Transverse colon (tissue), 4 donors: ENCODE measurements at regions not wholly inside any gene's neighbourhood (a gene's known extent, or its start where the extent isn't known, plus 50 kb on each side); places are given as distances from the start of the nearest gene placed in this dataset.

Experiments used
- DNase-seq: peaks from one replicate; pipeline ENCODE4 v3.0.0-alpha.2; 2019
- H3K27ac ChIP-seq, 4 donors: fragments of 200-600 bp; sonication (generic); 2 replicates each; pipeline ENCODE4 v1.5.1; 2016 to 2018; ENCODE audit warnings: inconsistent platforms in 4 of 4
- H3K27me3 ChIP-seq: fragments of 200-600 bp; sonication (generic); 2 replicates; pipeline ENCODE4 v1.5.1; 2017; ENCODE audit warnings: inconsistent platforms
- H3K36me3 ChIP-seq, 4 donors: fragments of 200-600 bp; sonication (generic); 2 replicates each; pipeline ENCODE4 v1.5.1; 2017 to 2019; ENCODE audit warnings: inconsistent platforms in 4 of 4
- H3K4me1 ChIP-seq, 4 donors: fragments of 200-600 bp; sonication (generic); 2 replicates each; pipeline ENCODE4 v1.5.1; 2017 to 2020; ENCODE audit warnings: inconsistent platforms in 4 of 4
- H3K4me3 ChIP-seq, 4 donors: fragments of 200-600 bp; sonication (generic); 1 replicate in 1 of 4; 2 replicates in 3 of 4; pipeline versions ENCODE4 v1.5.1 to v1.6.1; 2017 to 2019; ENCODE audit warnings: inconsistent platforms in 4 of 4
- H3K9me3 ChIP-seq, 2 donors: fragments of 200-600 bp; sonication (generic); 2 replicates each; pipeline ENCODE4 v1.5.1; 2017 to 2019; ENCODE audit warnings: inconsistent platforms in 2 of 2
- EP300 ChIP-seq: sonication (generic); formaldehyde crosslinking; IDR thresholded peaks from one replicate; pipeline ENCODE4 v1.6.1; 2017; ENCODE audit warnings: antibody characterized with exemption, low read depth
- POLR2A ChIP-seq: fragments of 450-650 bp; IDR thresholded peaks from one replicate; pipeline ENCODE4 v1.6.1; 2016; ENCODE audit warnings: antibody characterized with exemption, mild to moderate bottlenecking, moderate library complexity
- POLR2AphosphoS5 ChIP-seq, 3 donors: sonication (generic); formaldehyde crosslinking; IDR thresholded peaks; one replicate each; pipeline ENCODE4 v1.6.1; 2016; ENCODE audit warnings: antibody characterized with exemption in 3 of 3
- WGBS, 2 donors: methylation state at CpG; one replicate each; pipeline ENCODE4 v1.1.5; 2018; ENCODE audit warnings: low coverage in 1 of 2; 5-methylcytosine and 5-hydroxymethylcytosine counted together
- in situ Hi-C, 4 donors: fragments of 200-750 bp; cut with MboI; loops; one replicate each; pipeline versions ENCODE4 v1.15.0 to v1.15.1; 2017; ENCODE audit warnings: low sequenced_read_pairs in 3 of 4, low pct_ligation_motif_present in 1 of 4, low pct_unique_long_range_greater_than_20kb in 1 of 4
- intact Hi-C: fragments of 100-400 bp; cut with DNase I; formaldehyde crosslinking; loops from one replicate; pipeline ENCODE4 v1.15.1; 2023; ENCODE audit warnings: low total_unique reads
- TF ChIP-seq, protein P1 (sequence below), 5 experiments: fragments of 200-600 bp in 3 of 5; fragments of 450-650 bp in 2 of 5; sonication (generic) in 3 of 5; IDR thresholded peaks; 1 replicate in 2 of 5; 2 replicates in 3 of 5; pipeline ENCODE4 v1.5.1; 2016 to 2017; ENCODE audit warnings: antibody characterized with exemption in 5 of 5, inconsistent platforms in 3 of 5, mild to moderate bottlenecking in 2 of 5, moderate library complexity in 1 of 5

GRCh38 chr10:91690996-91691676 is 58.3 kb upstream of the PPP1R3C start:
- DNase-seq: no peak
- in situ Hi-C loops (no loop called here), intact Hi-C loops (no loop called here)
- H3K27me3 ChIP-seq: no peaks in the 10 kb centered on the region
- TF ChIP-seq, protein P1, sequence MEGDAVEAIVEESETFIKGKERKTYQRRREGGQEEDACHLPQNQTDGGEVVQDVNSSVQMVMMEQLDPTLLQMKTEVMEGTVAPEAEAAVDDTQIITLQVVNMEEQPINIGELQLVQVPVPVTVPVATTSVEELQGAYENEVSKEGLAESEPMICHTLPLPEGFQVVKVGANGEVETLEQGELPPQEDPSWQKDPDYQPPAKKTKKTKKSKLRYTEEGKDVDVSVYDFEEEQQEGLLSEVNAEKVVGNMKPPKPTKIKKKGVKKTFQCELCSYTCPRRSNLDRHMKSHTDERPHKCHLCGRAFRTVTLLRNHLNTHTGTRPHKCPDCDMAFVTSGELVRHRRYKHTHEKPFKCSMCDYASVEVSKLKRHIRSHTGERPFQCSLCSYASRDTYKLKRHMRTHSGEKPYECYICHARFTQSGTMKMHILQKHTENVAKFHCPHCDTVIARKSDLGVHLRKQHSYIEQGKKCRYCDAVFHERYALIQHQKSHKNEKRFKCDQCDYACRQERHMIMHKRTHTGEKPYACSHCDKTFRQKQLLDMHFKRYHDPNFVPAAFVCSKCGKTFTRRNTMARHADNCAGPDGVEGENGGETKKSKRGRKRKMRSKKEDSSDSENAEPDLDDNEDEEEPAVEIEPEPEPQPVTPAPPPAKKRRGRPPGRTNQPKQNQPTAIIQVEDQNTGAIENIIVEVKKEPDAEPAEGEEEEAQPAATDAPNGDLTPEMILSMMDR (IDR thresholded peaks at IDR 0.05): no peak
- TF ChIP-seq EP300 (no peak), POLR2A (no peak), POLR2AphosphoS5 (IDR thresholded peaks at IDR 0.05) (no peak)
- no peaks in the 10 kb centered on the region for H3K36me3 ChIP-seq
- no peak overlapping the region for H3K27ac ChIP-seq
- H3K4me1 ChIP-seq: no peaks in the 10 kb centered on the region
- 86% methylated on average over 3 of the region's 3 CpGs; no CpG with 5 or more reads in 1 of the 2 donors for WGBS, 2 donors
- no peak overlapping the region for H3K4me3 ChIP-seq
- H3K9me3 ChIP-seq: peaks cover 0 to under 1% of the 10 kb centered on the region in 2 donors

DNA sequence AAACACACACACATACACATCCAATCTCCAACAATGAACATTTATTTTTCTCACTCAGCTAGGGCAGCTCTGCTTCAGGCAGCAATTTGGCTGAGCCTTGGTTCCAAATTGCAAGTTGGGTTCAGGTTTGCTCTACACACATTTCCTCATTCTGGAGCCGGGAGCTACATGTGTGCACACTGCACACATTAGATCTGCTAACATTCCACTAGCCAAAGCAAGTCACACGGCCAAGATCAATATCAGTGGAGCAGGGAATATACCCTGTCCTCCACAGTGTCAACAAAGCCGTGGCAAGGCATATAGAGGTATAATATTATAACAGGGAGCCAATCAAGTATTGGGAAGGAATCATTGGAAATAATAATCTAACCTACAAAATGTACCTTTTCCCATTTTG is 57.5 kb upstream of the PPP1R3C start:
- DNase-seq: no peak
- in situ Hi-C loops: no loop called here
- Histone ChIP-seq H3K4me1 (no peaks in the 10 kb centered on the region), H3K36me3 (no peaks in the 10 kb centered on the region), H3K9me3 (no peaks in the 10 kb centered on the region), H3K4me3 (no peak overlapping the region), H3K27me3 (no peaks in the 10 kb centered on the region), H3K27ac (no peak overlapping the region)
- TF ChIP-seq POLR2AphosphoS5 (IDR thresholded peaks at IDR 0.05): no peak
- no peak for TF ChIP-seq POLR2A
- TF ChIP-seq, protein P1 (IDR thresholded peaks at IDR 0.05): no peak
- TF ChIP-seq EP300: no peak
- intact Hi-C loops: no loop called here
- WGBS, 2 donors: 77% methylated on average over 3 of the region's 3 CpGs; no CpG with 5 or more reads in 1 of the 2 donors

GRCh38 chr10:91689731-91690168 is 56.9 kb upstream of the PPP1R3C start:
- TF ChIP-seq POLR2AphosphoS5 (IDR thresholded peaks at IDR 0.05) (no peak), POLR2A (no peak), EP300 (no peak)
- TF ChIP-seq, protein P1 (IDR thresholded peaks at IDR 0.05): no peak
- intact Hi-C loops: no loop called here
- Histone ChIP-seq H3K4me3 (no peak overlapping the region), H3K4me1 (no peaks in the 10 kb centered on the region), H3K36me3 (no peaks in the 10 kb centered on the region), H3K27me3 (no peaks in the 10 kb centered on the region), H3K27ac (no peak overlapping the region), H3K9me3 (no peaks in the 10 kb centered on the region)
- in situ Hi-C loops: no loop called here
- DNase-seq: no peak
- WGBS, 2 donors: 83 to 91% methylated on average over 2 of the region's 2 CpGs

DNA sequence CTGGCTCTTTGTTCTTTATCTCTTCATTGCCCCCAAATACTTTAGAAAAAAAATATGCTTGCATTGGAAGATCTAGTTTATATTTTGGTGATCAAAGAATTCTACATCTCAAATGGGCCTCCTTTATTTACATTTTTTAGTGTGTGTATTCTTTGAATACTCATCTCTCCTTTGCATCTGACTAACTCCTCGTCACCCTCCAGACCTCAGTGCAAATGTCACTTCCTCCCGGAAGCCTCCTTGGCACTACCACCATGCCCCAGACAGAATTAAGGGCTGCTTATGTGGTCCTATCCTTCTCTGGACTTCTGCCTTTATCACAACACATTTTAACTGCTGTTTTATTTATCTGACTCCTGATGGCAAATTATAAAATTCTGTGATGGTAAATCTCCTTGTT is 52.0 kb upstream of the PPP1R3C start:
- H3K36me3 ChIP-seq: no peaks in the 10 kb centered on the region
- H3K4me3 ChIP-seq: no peak overlapping the region
- no peaks in the 10 kb centered on the region for H3K9me3 ChIP-seq
- H3K27me3 ChIP-seq: no peaks in the 10 kb centered on the region
- H3K27ac ChIP-seq: no peak overlapping the region
- intact Hi-C loops (no loop called here), in situ Hi-C loops (no loop called here)
- TF ChIP-seq POLR2AphosphoS5 (IDR thresholded peaks at IDR 0.05): no peak
- TF ChIP-seq EP300: no peak
- TF ChIP-seq, protein P1 (IDR thresholded peaks at IDR 0.05): no peak
- WGBS, 2 donors: 51 to 80% methylated on average over 1 to 2 of the region's 2 CpGs
- DNase-seq: no peak
- no peaks in the 10 kb centered on the region for H3K4me1 ChIP-seq
